ENCODE measurements at regions not wholly inside any gene's neighbourhood (a gene's known extent, or its start where the extent isn't known, plus 50 kb on each side); places are given as distances from the start of the nearest gene placed in this dataset.

DNA sequence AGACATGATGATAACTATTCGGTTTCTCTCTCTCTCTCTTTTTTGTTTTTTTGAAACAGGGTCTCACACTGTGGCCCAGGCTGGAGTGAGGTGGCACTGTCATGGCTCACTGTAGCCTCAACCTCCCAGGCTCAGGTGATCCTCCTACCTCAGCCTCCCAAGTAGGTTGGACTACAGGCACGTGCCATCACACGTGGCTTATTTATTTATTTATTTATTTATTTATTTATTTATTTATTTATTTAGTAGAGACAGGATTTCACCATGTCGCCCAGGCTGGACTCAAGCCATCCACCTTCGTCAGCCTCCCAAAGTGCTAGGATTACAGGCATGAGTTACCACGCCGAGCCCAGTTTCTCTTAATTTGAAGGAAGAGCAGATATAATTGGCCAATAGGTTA lies 427.9 kb upstream of the JAG1 start:
- no peak for DNase-seq

DNA sequence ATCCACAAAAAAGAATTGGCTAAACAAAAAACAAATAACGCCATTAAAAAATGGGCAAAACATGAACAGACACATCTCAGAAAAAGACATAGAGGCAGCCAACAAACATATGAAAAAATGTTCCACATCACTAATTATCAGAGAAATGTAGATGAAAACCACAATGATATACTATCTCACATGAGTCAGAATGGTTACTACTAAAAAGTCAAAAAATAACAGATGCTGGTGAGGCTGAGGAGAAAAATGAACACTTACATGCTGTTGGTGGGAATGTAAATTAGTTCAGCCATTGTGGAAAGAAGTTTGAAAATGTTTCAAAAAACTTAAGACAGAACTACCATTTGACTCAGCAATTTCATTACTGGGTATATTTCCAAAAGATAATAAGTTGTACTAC lies 430.1 kb upstream of the JAG1 start:
- DNase-seq: no peak

DNA sequence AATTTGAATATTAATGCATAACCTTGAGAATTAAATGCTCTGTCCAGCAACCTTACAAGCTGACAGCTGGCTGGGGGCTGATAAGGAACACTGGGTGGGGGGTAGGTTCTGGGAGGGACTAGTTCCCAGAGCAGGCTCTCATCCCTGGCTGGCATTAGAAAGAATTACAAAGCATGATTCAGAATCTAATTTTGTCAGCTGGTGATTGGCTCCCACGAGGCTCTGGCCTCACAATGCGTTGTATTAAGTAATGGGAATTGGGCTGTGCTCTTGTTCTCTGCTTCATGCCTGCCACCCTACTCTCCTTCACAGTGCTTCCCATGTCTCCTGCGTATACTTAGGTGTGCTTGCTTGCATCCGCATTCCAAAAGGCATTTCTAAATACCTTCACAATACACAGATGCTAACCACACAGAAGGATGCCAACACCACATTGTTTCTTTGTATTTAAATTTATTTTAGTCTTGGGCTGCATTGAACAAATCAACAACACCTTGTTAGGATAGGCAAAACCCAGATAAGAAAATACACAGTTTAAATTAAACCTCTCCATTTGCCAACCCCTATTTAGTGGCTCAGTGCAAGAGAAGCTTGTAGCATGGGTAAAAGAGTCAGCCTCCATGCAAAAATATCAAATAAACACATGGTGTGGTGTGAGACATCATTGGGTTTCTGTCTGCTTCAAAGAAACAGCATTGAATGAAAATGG lies 434.5 kb upstream of the JAG1 start:
- DNase-seq: no peak

DNA sequence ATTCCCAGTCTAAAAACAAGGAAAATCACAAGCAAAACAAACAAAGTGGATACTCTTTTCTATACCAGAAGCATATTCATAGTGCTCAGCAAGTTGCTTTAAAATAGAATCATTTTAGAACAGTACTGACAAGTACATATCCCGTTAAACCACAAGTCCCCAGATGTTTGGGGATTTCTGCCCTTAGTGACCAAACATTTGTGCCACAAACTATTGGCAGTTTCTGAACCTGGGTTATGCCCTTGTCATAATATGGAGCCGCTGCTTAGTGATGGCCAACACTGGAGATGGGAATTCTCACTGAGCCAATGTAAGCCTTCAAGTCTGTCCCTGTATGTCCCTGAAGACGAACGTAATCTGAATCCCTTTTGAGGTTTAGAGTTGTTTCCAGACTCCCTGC lies 436.7 kb upstream of the JAG1 start:
- no peak for DNase-seq

DNA sequence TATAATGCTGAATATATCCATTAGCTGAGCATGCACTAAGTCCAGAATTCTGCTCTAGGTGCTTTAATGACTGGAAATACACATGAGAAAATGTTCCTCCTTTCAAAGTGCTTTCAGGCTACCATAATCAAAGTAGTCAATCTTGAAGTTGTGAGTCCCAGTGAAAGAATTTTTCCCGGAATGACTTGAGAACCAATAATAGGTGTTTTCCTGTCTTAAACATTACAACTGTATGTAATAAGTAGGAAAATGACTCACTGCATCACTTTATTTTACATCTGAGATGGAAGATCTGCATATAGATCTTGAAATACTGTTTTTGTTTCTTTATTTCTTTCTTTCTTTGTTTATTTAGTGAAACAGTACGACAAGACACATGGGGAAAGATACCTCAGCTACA lies 437.4 kb upstream of the JAG1 start:
- DNase-seq: no peak

DNA sequence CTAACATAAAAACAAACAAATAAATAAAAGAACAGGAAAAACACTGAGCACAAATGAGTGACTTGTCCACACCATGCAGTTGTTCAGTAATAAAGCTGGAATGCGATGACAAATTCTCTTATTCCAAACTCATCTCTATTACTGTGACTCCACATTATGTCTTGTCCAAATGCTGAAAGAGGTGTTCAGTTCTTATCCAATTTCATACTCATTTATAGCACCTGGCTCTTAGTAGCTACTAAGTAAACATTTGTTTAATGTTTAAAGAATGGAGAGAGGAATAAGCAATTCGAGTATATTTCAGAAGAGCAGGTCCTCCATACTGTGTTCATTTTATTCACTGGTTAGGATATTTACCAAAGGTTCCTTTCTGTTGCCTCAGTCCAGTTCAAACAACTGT lies 439.0 kb upstream of the JAG1 start:
- DNase-seq: no peak

DNA sequence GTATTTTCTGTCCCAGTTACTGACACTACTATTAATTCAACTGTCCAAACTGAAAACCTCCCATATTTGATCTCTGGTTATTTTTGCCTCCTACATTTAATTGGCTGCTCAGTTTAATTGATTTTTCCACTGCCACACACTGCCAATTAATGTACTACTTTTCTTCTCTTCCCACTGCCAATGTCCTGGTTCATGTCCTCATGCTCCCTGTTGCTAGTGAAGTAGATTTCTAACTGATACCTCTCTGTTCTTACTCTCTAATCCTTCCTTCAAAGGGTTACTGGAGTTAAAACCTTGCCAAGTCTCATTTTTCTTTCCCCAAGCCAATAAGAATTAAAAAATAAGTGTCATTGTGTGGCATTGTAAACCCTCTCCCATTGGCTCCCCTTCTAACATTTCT lies 440.6 kb upstream of the JAG1 start:
- no peak for DNase-seq

DNA sequence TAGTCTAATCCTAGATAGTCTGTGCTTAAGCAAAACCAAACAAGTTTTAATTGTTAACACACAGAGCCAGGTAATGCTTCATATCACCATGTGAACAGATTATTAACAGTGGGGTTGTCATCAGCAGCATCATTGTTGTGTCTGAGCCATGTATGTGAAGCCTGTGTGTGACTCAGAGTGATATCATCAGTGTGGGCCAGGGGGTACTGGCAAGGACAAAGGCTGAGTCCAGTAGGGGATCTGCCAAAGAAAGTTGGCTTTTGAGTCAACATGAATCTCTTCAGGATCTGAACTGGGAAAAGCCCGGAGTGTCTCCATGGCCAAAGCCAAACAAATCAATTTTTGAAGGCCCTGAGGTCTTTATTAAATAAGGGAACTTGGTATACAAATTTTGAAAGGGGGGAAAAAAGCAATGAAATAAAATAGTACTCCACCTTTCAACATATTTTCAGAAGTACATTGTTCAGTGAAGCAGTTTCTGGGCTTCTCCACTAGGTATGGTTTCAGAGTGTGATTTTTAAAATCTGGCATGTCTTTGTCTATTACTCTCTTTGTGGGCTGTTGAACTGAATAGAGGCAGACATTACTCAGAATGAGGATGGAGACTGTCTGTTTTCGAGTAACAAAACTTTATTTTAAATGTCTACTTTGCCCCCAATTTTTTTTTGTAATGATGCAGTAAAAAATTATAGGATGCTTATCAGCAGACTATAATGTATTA lies 444.2 kb upstream of the JAG1 start:
- DNase-seq: no peak

GRCh38 chr20:11118802-11119380 lies 445.1 kb upstream of the JAG1 start:
- no peak for DNase-seq

- DNase-seq: no peak
These were observed 445.8 kb upstream of the JAG1 start for GRCh38 chr20:11119573-11119972.

GRCh38 chr20:11120431-11120830 lies 446.6 kb upstream of the JAG1 start:
- no peak for DNase-seq

DNA sequence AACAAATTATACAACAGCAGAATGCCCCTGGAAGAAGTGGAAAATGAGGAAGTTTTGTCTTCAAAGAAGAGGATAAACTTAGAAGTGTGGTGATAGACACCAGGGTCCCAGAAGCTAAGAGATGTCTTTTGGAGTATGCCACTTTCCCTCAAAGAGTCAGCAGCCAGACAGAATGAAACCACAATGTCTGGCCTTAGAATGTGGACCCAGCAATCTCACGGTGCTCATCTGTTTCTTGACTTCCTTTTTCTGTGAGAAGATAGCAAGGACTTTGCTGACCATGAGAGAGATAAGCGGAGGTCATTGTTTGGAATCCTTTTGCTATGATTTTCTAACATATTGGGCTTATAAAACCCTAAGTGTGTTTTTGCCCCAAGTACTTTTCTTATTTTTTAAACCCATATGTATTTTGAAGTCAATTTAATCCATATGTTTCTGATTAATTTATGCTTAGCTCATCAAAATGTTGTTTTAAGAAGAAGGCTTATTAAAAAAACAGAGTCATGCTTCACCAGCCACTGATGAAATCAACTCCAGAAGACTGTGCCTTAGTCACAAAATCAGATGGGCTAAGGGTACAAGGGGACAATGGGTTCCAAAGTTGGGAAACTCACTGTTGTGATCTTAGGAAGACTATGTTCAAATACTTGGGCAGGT lies 451.2 kb upstream of the JAG1 start:
- no peak for DNase-seq

GRCh38 chr20:11128220-11128718 lies 454.5 kb upstream of the JAG1 start:
- no peak for DNase-seq

DNA sequence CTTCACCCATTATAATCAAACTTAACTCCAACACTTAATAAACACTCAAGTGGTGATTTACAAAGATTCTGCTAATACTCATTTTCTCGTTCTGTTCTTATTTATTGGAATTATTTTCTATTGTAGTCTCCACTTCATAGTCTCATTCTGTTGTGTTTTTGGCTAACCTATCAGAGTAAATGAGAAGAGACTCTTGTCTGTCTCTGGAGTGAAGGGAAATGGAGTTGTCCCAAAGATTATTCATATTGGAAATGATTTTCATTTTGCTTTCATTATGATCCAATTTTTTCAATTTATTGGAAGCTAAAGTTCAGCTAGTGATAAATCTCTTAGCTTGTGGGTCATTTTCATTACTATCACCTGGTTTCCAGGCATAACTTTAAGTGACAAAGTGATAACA lies 454.9 kb upstream of the JAG1 start:
- no peak for DNase-seq

GRCh38 chr20:11130554-11131166 lies 456.9 kb upstream of the JAG1 start:
- DNase-seq: no peak

GRCh38 chr20:11132819-11133415 lies 459.1 kb upstream of the JAG1 start:
- no peak for DNase-seq

DNA sequence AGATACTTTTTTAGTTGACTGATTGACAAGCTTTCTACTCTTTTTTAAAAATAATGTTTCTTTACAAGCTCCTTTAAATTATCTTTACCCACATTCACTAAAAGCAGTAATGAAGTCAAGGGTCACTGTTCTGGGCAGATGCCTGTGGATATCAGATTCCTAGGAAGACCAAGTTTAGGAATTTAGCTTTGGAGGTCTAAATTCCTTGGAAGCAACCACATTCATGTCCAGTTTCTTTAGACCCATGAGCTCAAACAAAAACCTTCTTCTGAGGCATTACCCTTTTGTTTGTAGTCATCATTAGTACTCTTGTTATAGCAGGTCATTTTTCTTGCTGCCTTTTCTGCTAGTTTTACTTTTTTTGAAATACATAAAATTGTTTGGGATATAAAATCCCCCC lies 462.9 kb upstream of the JAG1 start:
- no peak for DNase-seq

GRCh38 chr20:11137688-11138087 lies 463.9 kb upstream of the JAG1 start:
- DNase-seq: no peak

DNA sequence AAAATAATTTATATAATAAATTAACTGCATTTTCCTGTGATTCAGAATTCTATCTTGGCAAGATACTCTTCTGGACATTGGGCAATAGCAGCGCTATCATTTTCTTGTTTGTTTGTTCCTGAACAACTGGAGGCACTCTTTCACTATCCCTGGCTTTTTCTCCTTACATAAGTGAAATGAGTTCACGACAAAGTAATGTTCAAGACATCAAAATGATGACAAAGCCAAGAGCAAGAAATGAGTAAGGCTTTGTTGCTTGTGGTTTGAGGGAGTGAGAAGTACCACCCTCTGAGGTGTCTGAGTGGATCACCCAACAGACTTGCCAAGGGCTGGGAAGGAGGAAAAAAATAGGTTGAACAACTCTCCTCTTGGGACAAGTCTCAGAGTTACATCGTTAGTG lies 466.6 kb upstream of the JAG1 start:
- no peak for DNase-seq

GRCh38 chr20:11143481-11143880 lies 469.7 kb upstream of the JAG1 start:
- DNase-seq: no peak

- DNase-seq: no peak
These were observed 470.5 kb upstream of the JAG1 start for GRCh38 chr20:11144114-11144950.

GRCh38 chr20:11145616-11146015 lies 471.8 kb upstream of the JAG1 start:
- no peak for DNase-seq

Data from inflammatory macrophage treated with lipopolysaccharide for 4 hours (primary cell).